22Rv1 (cell line): ENCODE measurements at regions not wholly inside any gene's neighbourhood (a gene's known extent, or its start where the extent isn't known, plus 50 kb on each side); places are given as distances from the start of the nearest gene placed in this dataset.

Experiments
- ZFX ChIP-seq: fragments of 450-650 bp; IDR thresholded peaks from 2 replicates; pipeline ENCODE4 v1.6.1; 2017; ENCODE audit warnings: antibody characterized with exemption, borderline replicate concordance
- TF ChIP-seq, protein P1 (sequence below): fragments of 450-650 bp; IDR thresholded peaks from 2 replicates; pipeline ENCODE4 v1.5.1; 2017; ENCODE audit warnings: mild to moderate bottlenecking

DNA sequence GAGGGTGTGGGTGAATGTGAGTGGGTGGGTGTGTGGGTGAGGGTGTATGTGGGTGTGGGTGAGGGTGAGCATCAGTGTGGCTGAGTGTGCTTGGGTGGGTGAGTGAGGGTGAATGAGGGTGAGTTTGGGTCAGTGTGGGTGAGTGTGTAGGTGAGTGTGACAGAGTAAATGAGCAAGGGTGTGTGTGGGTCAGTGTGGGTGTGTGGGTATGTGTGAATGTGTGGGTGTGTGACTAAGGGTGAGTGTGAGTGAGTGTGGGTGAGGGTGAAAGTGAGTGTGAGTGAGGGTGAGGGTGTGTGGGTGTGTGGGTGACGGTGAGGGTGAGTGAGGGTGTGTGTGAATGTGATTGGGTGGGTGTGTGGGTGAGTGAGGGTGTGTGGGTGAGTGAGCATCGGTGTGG, 1676.7 kb upstream of the TENM3 start:
- TF ChIP-seq ZFX = no peak
- TF ChIP-seq, protein P1, sequence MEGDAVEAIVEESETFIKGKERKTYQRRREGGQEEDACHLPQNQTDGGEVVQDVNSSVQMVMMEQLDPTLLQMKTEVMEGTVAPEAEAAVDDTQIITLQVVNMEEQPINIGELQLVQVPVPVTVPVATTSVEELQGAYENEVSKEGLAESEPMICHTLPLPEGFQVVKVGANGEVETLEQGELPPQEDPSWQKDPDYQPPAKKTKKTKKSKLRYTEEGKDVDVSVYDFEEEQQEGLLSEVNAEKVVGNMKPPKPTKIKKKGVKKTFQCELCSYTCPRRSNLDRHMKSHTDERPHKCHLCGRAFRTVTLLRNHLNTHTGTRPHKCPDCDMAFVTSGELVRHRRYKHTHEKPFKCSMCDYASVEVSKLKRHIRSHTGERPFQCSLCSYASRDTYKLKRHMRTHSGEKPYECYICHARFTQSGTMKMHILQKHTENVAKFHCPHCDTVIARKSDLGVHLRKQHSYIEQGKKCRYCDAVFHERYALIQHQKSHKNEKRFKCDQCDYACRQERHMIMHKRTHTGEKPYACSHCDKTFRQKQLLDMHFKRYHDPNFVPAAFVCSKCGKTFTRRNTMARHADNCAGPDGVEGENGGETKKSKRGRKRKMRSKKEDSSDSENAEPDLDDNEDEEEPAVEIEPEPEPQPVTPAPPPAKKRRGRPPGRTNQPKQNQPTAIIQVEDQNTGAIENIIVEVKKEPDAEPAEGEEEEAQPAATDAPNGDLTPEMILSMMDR = no peak
